ENCODE measurements at regions not wholly inside any gene's neighbourhood (a gene's known extent, or its start where the extent isn't known, plus 50 kb on each side); places are given as distances from the start of the nearest gene placed in this dataset.
"Not testable (repeated sequence)": the region's sequence is repeated elsewhere in the genome, so short reads cannot be mapped to it uniquely, and the experiment has no call there.

GRCh38 chr6:148645049-148645448 is 101.8 kb upstream of the UST start:
- TF ChIP-seq, protein P1, sequence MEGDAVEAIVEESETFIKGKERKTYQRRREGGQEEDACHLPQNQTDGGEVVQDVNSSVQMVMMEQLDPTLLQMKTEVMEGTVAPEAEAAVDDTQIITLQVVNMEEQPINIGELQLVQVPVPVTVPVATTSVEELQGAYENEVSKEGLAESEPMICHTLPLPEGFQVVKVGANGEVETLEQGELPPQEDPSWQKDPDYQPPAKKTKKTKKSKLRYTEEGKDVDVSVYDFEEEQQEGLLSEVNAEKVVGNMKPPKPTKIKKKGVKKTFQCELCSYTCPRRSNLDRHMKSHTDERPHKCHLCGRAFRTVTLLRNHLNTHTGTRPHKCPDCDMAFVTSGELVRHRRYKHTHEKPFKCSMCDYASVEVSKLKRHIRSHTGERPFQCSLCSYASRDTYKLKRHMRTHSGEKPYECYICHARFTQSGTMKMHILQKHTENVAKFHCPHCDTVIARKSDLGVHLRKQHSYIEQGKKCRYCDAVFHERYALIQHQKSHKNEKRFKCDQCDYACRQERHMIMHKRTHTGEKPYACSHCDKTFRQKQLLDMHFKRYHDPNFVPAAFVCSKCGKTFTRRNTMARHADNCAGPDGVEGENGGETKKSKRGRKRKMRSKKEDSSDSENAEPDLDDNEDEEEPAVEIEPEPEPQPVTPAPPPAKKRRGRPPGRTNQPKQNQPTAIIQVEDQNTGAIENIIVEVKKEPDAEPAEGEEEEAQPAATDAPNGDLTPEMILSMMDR (conservative IDR thresholded peaks at IDR 0.05), result not testable (repeated sequence)
- not testable (repeated sequence) for TF ChIP-seq ZFX (IDR thresholded peaks at IDR 0.05)
